NCI-H128 (cell line): ENCODE measurements at regions not wholly inside any gene's neighbourhood (a gene's known extent, or its start where the extent isn't known, plus 50 kb on each side); places are given as distances from the start of the nearest gene placed in this dataset.

Experiments
- DNase-seq: peaks from one replicate; lab custom pipeline; 2025; ENCODE audit not compliant: unreplicated experiment; lab: John Stamatoyannopoulos, UW

- DNase-seq = no peak
These were observed 479.0 kb upstream of the CITED2 start for GRCh38 chr6:139853302-139853992.

DNA sequence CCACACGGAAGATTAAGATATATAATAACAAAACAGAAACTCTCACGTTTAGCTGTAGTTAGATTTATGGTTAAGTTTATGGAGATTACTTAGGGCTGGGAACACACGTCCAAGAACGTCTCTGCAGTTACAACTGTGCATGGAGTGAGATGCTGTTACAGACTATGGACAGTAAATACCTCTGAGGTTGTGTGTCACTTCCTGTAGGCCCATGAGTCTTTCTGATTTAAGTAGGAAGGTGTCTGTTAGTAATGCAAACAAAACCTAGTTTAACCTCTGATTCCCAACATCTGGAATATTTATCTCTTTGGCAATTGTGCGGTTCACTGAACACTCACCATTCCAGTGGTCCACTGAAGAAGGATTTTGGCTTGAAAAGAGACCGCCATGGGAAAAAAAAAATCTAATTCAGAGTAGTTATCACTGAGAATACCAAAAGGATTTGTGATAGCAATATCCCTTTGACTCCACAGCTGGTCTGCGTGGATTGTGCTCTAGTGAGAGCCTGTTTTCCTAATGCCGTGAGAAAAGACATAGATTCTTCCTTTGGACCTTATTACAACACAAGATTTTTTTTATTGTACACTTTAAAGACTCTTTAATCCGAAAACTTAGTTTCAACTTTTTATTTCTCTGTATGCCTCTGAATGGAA, 478.2 kb upstream of the CITED2 start:
- no peak for DNase-seq

DNA sequence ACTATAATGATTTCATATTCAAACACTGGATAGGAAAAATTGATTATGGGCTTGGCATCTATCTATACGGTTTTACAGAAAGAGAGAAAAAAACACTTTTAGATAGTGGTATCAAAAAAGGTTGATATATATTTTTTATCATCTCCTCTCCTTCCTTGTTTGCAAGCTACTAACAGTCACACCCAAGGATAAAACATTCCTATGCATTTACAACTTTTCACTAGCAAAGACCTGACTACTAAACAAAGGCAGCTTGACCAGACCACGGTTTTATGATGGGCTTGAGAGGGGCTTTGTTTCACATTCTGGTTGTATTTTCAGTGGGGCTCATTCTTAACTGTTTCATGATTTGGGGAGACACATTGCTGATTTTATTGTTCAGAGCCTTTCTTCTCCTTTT, 477.6 kb upstream of the CITED2 start:
- no peak for DNase-seq

- no peak for DNase-seq
These were observed 476.8 kb upstream of the CITED2 start for GRCh38 chr6:139851206-139851605.

DNA sequence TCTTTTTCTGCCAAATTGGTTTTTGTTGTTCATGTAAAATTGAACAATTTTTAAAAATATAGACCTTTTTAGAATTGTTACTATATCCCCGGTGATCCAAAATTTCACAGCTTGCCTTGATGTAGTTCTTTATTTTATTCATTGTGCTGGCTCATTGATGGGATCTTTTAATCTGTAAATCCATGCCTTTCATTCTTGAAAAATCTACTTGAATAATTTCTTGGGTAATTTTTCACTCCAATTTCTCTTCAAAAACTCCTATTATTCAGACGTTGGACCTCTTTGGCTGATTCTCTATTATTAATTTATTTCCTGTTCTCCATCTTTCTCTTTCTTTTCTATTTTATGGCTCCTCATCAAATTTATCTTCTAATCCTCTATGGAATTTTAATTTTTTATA, 476.1 kb upstream of the CITED2 start:
- DNase-seq = no peak

- no peak for DNase-seq
These were observed 473.0 kb upstream of the CITED2 start for GRCh38 chr6:139847457-139847813.

DNA sequence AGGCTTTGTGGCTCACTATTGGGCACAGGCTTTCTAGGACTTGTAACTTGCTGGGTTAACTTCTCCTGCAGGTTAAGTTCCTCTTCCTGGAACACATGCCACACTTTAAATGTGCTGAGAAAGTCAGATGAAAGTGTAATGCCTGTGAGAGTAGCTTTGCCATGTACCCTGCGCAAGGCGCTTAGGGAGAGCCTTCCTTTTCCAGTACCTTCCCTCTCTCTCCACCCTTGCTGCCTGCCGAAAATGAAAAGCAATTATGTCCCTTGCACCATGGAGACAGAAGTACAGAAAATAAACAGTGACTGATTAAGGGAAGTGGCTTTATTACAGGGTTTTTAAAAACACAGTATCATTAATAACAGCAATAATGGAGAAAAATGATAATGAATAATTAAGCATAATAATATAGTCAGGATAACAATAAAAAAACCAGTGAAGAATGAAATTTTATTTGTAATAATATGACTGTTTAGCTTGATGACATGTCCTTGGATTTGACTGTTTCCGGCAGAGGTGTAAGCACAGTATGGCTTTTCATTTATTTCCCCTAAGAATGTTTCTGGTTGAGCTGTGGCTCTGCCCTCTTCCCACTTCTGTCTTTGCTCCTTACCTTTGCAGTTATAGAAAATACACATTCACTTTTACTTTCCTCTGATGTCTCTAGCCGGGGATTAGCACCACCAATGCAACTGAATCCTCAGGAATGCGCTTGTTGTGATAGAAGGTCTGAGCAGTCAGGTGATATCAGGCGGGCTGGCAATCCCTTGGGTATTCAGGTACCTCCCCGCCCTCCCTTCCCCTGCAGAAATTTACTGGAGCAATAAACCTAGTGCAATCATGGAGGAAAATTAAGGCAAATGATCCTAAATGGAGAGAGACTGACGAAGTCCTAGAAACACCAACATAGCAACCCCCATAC, 472.3 kb upstream of the CITED2 start:
- no peak for DNase-seq

DNA sequence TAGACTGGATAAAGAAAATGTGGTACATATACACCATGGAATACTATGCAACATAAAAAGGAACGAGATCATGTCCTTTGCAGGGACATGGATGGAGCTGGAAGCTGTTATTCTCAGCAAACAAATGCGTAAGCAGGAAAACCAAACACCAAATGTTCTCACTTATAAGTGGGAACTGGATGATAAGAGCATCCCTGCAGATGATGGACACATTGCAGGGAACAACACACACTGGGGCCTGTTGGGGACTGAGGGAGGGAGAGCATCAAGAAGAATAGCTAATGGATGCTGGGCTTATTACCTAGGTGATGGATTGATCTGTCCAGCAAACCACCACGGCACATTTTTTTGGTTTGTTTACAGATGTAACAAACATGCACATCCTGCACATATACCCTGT, 470.5 kb upstream of the CITED2 start:
- DNase-seq = no peak

- no peak for DNase-seq
These were observed 467.4 kb upstream of the CITED2 start for GRCh38 chr6:139841794-139842215.

GRCh38 chr6:139839506-139840156, 465.2 kb upstream of the CITED2 start:
- DNase-seq = no peak

- no peak for DNase-seq
These were observed 459.8 kb upstream of the CITED2 start for GRCh38 chr6:139834232-139834631.

DNA sequence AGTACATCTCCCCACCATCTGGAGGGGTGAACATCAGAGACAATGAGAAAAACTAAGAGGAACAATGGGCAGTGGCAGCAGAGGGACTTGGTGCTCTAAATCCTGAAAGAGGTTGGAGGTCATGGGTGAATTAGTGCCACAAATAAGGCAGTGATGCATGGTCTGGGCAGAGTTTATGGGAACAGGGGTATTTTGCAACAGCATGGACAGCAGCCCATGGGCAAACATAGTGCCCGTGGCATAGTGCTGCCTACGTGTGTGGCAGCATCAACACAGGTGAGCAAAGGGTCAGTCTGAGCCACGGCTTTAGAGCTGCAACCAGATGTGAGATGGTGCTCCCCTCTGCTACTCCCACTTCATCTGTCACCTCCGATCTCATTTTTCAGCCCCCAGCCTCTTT, 459.1 kb upstream of the CITED2 start:
- DNase-seq = no peak

- no peak for DNase-seq
These were observed 458.3 kb upstream of the CITED2 start for GRCh38 chr6:139832493-139833305.

- DNase-seq = no peak
These were observed 455.1 kb upstream of the CITED2 start for GRCh38 chr6:139829576-139829975.

- DNase-seq = no peak
These were observed 454.5 kb upstream of the CITED2 start for GRCh38 chr6:139828751-139829519.

- DNase-seq = no peak
These were observed 451.5 kb upstream of the CITED2 start for GRCh38 chr6:139825935-139826374.

- DNase-seq = no peak
These were observed 450.4 kb upstream of the CITED2 start for GRCh38 chr6:139824864-139825263.

DNA sequence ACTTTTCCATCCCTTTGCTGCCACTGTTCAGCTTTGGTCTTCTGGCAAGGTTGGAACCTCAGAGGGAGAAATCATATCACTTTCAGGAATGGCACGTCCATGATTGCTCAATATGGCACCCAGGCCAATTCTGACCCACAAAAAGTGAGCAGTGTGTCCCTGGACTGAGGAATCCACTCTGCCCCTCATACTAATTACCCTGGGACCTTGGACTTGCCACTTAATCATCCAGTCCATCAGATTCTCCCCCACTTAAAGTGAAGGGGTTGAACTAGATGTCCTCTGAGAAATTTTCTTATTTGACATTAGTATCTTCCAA, 449.3 kb upstream of the CITED2 start:
- DNase-seq = no peak

GRCh38 chr6:139823099-139823807, 448.8 kb upstream of the CITED2 start:
- DNase-seq = no peak
